Suprapubic skin (tissue), 4 donors: ENCODE measurements at regions not wholly inside any gene's neighbourhood (a gene's known extent, or its start where the extent isn't known, plus 50 kb on each side); places are given as distances from the start of the nearest gene placed in this dataset.
"Not testable (repeated sequence)": the region's sequence is repeated elsewhere in the genome, so short reads cannot be mapped to it uniquely, and the experiment has no call there.

Experiments used
- DNase-seq, 2 donors: peaks; one replicate each; pipeline ENCODE4 v3.0.0-alpha.2; 2019; ENCODE audit warnings: low spot score in 2 of 2
- H3K27ac ChIP-seq: fragments of 200-600 bp; sonication (generic); one replicate; pipeline ENCODE4 v1.5.1; 2019
- H3K27me3 ChIP-seq: fragments of 200-600 bp; sonication (generic); one replicate; pipeline ENCODE4 v1.5.1; 2019
- H3K36me3 ChIP-seq: fragments of 200-600 bp; sonication (generic); one replicate; pipeline ENCODE4 v1.5.1; 2019
- H3K4me1 ChIP-seq: fragments of 200-600 bp; sonication (generic); one replicate; pipeline ENCODE4 v1.5.1; 2019
- H3K4me3 ChIP-seq: fragments of 200-600 bp; sonication (generic); one replicate; pipeline ENCODE4 v1.5.1; 2019; ENCODE audit warnings: mild to moderate bottlenecking
- H3K9me3 ChIP-seq: fragments of 200-600 bp; sonication (generic); one replicate; pipeline ENCODE4 v1.5.1; 2019
- EP300 ChIP-seq: sonication (generic); formaldehyde crosslinking; IDR thresholded peaks from one replicate; pipeline ENCODE4 v1.6.1; 2017; ENCODE audit warnings: antibody characterized with exemption
- POLR2A ChIP-seq, 2 donors: fragments of 450-650 bp; IDR thresholded peaks; one replicate each; pipeline ENCODE4 v1.6.1; 2017; ENCODE audit warnings: antibody characterized with exemption in 2 of 2, mild to moderate bottlenecking in 2 of 2, moderate library complexity in 2 of 2
- POLR2AphosphoS5 ChIP-seq, 3 donors: sonication (generic); formaldehyde crosslinking; IDR thresholded peaks; one replicate each; pipeline ENCODE4 v1.6.1; 2017; ENCODE audit warnings: antibody characterized with exemption in 3 of 3
- WGBS: methylation state at CpG from one replicate; pipeline ENCODE4 v1.1.5; 2018; 5-methylcytosine and 5-hydroxymethylcytosine counted together
- TF ChIP-seq, protein P1 (sequence below), 2 donors: fragments of 200-600 bp in 1 of 2; fragments of 450-650 bp in 1 of 2; sonication (generic) in 1 of 2; IDR thresholded peaks; one replicate each; pipeline ENCODE4 v1.5.1; 2016 to 2019; ENCODE audit warnings: antibody characterized with exemption in 2 of 2, mild to moderate bottlenecking in 1 of 2, moderate library complexity in 1 of 2

DNA sequence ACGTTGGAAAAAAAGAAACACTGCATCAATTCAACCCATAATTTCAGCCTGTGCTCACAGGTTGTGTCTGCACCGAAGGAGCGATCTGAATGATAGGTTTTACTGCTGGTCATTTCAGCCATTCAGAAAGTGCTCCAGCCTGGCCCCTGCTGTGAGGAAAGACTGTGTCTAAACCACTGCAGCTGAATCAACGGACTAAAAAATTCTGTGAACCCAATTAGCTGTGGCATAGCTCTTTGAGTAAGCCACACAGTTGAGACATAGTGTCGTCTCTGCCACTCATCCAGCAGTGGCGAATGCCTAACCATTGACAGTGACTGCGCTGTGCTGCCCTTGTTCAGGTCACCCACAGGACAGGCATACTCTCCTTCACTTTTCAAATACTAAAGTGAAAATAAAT is 179.8 kb downstream of the COG6 start:
- WGBS: 76% methylated on average over 7 of the region's 7 CpGs
- Histone ChIP-seq H3K4me3 (no peak overlapping the region), H3K9me3 (no peaks in the 10 kb centered on the region), H3K27me3 (no peaks in the 10 kb centered on the region), H3K27ac (no peak overlapping the region), H3K36me3 (no peaks in the 10 kb centered on the region), H3K4me1 (no peaks in the 10 kb centered on the region)
- DNase-seq: no peak
- TF ChIP-seq POLR2A (IDR thresholded peaks at IDR 0.05) (no peak), EP300 (no peak)

- Histone ChIP-seq H3K9me3 (no peaks in the 10 kb centered on the region), H3K4me1 (no peaks in the 10 kb centered on the region), H3K27ac (no peak overlapping the region), H3K36me3 (no peaks in the 10 kb centered on the region), H3K4me3 (no peak overlapping the region), H3K27me3 (no peaks in the 10 kb centered on the region)
- no peak for DNase-seq
- WGBS: 70% methylated on average over 2 of the region's 2 CpGs
- TF ChIP-seq, protein P1, sequence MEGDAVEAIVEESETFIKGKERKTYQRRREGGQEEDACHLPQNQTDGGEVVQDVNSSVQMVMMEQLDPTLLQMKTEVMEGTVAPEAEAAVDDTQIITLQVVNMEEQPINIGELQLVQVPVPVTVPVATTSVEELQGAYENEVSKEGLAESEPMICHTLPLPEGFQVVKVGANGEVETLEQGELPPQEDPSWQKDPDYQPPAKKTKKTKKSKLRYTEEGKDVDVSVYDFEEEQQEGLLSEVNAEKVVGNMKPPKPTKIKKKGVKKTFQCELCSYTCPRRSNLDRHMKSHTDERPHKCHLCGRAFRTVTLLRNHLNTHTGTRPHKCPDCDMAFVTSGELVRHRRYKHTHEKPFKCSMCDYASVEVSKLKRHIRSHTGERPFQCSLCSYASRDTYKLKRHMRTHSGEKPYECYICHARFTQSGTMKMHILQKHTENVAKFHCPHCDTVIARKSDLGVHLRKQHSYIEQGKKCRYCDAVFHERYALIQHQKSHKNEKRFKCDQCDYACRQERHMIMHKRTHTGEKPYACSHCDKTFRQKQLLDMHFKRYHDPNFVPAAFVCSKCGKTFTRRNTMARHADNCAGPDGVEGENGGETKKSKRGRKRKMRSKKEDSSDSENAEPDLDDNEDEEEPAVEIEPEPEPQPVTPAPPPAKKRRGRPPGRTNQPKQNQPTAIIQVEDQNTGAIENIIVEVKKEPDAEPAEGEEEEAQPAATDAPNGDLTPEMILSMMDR (IDR thresholded peaks at IDR 0.05): no peak
- TF ChIP-seq POLR2AphosphoS5 (IDR thresholded peaks at IDR 0.05): no peak
- no peak for TF ChIP-seq EP300
- no peak for TF ChIP-seq POLR2A (IDR thresholded peaks at IDR 0.05)
Measured at GRCh38 chr13:39836038-39836437, 180.6 kb downstream of the COG6 start.

GRCh38 chr13:39837866-39838265 is 182.4 kb downstream of the COG6 start:
- not testable (repeated sequence) for DNase-seq, H3K9me3 ChIP-seq, H3K27ac ChIP-seq, H3K4me3 ChIP-seq, H3K36me3 ChIP-seq, H3K27me3 ChIP-seq, H3K4me1 ChIP-seq
- 94% methylated on average over 1 of the region's 1 CpG for WGBS

DNA sequence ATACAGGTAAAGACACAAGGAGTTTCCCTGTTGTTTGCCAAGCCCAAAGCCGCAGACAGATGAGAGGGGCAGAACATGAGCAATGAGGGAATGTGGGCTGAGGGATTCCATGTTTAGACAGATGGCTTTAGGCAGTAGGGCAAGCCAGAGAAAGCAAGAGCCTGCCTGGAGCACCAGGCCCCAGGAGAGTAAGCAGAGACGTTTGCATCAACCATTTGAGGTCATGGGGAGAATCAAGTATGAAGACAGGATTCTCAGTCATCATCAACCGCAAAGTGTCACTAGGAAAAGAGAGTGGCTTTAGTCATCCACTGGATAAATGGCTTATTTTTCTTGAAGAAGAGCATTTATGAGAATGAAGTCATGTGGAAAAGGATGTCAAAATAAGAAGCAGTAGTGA is 184.7 kb downstream of the COG6 start:
- Histone ChIP-seq H3K4me3 (no peak overlapping the region), H3K4me1 (no peaks in the 10 kb centered on the region), H3K9me3 (no peaks in the 10 kb centered on the region), H3K27ac (no peak overlapping the region), H3K27me3 (no peaks in the 10 kb centered on the region), H3K36me3 (no peaks in the 10 kb centered on the region)
- 84% methylated on average over 3 of the region's 3 CpGs for WGBS
- DNase-seq: no peak
- TF ChIP-seq, protein P1 (IDR thresholded peaks at IDR 0.05): no peak
- TF ChIP-seq EP300 (no peak), POLR2A (IDR thresholded peaks at IDR 0.05) (no peak), POLR2AphosphoS5 (IDR thresholded peaks at IDR 0.05) (no peak)

DNA sequence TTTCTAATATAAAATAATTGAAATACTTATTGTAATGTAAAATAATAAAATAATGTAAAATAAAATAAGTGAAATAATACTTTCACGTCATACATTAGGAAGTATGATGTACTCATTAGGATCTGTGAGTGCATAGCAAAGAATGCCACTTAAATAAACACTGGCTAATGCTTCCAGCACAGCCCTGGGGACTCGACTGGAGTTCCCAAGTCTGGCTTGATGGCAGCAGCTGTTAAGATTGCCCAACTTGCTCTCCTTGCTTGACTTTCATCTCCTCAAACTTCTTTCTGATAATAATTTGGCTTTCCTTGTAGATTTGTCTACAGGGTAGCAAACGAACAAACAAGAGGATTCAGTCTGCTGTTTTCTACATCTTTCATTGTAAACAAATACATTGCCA is 191.9 kb downstream of the COG6 start:
- no peak for TF ChIP-seq POLR2A (IDR thresholded peaks at IDR 0.05)
- no peak for TF ChIP-seq POLR2AphosphoS5 (IDR thresholded peaks at IDR 0.05)
- TF ChIP-seq EP300: no peak
- TF ChIP-seq, protein P1 (IDR thresholded peaks at IDR 0.05): no peak
- H3K4me3 ChIP-seq: no peak overlapping the region
- no peaks in the 10 kb centered on the region for H3K4me1 ChIP-seq
- no peaks in the 10 kb centered on the region for H3K36me3 ChIP-seq
- 69% methylated on average over 3 of the region's 3 CpGs for WGBS
- H3K9me3 ChIP-seq: peaks cover under 1% of the 10 kb centered on the region
- DNase-seq: no peak
- no peak overlapping the region for H3K27ac ChIP-seq
- no peaks in the 10 kb centered on the region for H3K27me3 ChIP-seq

DNA sequence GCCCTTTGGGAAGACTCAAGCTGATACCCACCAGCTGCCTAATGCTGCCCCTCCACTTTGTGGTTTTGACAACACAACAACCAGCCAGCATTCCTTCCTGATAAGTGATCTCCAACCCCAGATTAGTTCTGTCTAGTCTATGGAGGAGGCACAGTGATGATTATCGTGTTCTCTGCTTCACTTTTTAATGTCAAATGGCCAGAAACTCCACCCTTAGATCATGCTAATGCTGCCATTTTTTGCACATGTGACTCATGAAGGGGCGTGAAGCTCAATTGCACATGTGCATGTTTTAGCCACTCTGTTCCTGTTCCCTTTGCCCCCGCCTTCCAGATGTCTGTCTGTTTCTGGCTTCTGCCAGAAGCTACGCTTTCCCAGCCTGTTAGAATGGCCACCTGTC is 199.8 kb downstream of the COG6 start:
- no peak overlapping the region for H3K4me3 ChIP-seq
- peaks cover 4% of the 10 kb centered on the region for H3K9me3 ChIP-seq
- no peaks in the 10 kb centered on the region for H3K4me1 ChIP-seq
- no peak overlapping the region for H3K27ac ChIP-seq
- WGBS: 33% methylated on average over 4 of the region's 4 CpGs
- H3K36me3 ChIP-seq: no peaks in the 10 kb centered on the region
- DNase-seq: no peak
- no peak for TF ChIP-seq POLR2AphosphoS5 (IDR thresholded peaks at IDR 0.05)
- TF ChIP-seq, protein P1 (IDR thresholded peaks at IDR 0.05): no peak
- TF ChIP-seq POLR2A (IDR thresholded peaks at IDR 0.05): no peak
- TF ChIP-seq EP300: no peak
- peaks cover 3% of the 10 kb centered on the region for H3K27me3 ChIP-seq
